ENCODE measurements at regions not wholly inside any gene's neighbourhood (a gene's known extent, or its start where the extent isn't known, plus 50 kb on each side); places are given as distances from the start of the nearest gene placed in this dataset.

DNA sequence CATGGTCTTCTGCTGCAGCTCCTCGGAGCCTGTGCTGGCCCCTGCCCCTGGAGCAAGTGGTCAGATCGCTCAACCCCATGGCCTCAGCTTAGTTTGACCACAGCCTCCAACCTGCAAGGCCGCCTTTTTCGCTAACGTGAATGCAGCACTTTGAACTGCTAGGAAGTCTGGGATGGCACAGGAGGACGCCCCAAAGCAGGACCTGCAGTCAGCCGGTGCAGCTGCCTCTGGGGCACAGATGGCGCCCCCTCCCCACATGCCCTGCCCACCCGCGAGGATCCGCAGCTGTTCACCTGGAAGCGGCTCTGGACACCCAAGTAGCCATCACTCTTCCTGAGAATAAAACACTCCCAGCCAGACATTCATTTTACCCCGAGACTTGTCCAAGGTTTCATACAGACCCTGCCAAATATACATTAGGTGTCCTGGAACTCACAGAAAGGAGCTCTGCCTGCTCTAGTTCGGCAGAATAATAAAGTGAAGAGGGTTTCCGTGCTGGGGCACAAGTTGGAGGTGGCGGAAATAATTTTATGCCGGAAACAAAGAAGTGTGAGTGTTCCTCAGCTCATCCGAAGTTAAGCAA lies 510.1 kb downstream of the EIPR1 start:
- no peak for DNase-seq (ENCODE audit: low spot score)
- intact Hi-C loops (cut with DNase I), result no loop called here

DNA sequence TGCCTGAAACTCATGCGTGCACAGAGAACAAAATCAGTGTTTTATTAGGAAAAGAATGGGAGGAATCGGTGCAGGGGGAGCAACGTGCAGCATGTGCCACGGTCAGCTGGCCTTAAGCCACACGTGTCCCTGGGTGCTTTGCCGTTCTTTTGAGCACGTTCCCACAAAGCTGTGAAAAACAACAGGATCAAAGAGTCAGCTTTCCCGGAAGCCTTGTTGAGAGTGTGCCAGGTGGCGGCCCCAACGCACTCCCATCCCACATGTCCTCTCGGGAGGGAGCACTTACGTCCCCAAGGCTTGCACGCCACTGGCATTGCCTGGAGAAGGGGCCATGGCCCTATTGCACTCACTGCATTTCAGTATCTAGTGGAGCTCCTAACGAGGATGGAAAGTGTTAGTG lies 511.2 kb downstream of the EIPR1 start:
- intact Hi-C loops (cut with DNase I), result no loop called here

DNA sequence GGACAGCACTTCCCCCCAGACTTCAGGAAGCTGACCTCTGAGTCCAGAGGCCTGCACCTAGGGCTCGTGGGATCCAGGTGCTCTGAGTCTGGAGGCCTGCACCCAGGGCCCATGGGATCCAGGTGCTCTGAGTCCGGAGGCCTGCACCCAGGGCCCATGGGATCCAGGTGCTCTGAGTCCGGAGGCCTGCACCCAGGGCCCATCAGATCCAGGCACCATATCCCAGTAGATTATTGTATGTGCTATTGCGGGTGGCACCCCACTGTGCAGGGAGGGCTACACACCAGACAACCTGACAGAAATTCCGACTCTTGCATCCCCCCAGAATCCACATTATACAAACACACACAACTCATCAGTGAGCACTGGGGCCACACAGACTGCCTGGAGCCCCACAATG lies 515.2 kb downstream of the EIPR1 start:
- DNase-seq (ENCODE audit: low spot score), result no peak
- intact Hi-C loops (cut with DNase I), result no loop called here

More for the DNA sequence above, 511.2 kb downstream of the EIPR1 start:
- DNase-seq (ENCODE audit: low spot score), result peak; percentile 63

DNA sequence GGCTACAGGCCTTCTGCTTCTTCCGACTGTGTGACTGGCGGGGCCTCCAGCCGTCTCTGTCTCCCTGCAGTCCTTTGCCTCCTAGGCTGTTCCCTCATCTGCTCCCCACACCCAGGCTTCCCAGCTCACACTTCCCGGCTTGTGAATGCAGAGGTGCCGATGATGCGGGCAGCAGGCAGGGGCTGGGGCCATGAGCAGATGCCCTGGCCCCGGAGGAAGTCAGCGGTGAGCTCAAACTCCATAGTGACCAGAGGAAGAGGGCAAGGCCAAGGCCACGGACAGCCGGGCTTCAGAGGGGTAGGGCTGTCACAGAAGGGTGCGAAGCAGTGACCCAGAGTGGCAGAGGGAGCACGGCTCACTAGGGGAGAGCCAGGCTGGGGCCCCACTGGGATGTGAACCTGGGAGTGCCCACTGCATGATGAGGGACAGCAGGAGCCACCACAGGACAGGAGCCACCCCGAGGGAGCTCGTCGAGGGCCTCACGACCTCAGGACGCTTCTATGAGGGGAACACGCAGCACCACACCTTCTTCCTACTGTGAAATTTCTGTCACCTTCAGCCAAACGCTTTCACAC lies 515.9 kb downstream of the EIPR1 start:
- intact Hi-C loops (cut with DNase I), result no loop called here
- no peak for DNase-seq (ENCODE audit: low spot score)

DNA sequence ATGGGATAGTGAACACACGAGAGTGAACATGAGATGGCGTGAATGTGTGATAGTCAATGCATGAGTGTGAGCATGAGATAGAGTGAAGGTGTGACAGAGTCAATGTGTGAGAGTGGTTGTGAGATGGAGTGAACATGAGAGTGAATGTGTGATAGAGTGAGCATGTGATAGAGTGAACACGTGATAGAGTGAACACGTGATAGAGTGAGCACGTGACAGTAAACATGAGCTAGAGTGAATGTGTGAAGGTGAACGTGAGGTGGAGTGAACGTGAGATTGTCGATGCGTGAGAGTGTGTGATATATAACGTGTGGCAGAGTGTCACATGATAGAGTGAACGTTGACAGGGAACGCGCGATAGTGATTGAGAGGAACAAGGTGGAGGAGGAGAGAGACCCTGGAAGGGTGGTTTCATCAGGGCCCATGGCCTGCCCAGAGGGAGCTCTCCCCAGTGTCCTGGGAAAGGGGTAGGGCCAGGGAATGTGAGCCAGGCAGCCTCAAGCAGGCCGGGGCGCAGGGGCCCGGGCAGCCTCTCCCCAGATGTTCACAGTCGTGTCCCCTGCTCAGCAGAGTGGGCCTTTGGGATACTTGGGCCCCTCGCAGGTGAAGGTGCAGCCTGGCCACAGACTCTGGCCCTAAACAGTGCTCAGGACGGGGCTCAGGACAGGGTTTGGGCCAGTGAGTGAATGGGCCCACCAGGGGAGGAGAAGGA lies 516.9 kb downstream of the EIPR1 start:
- no peak for DNase-seq (ENCODE audit: low spot score)
- intact Hi-C loops (cut with DNase I), result no loop called here

DNA sequence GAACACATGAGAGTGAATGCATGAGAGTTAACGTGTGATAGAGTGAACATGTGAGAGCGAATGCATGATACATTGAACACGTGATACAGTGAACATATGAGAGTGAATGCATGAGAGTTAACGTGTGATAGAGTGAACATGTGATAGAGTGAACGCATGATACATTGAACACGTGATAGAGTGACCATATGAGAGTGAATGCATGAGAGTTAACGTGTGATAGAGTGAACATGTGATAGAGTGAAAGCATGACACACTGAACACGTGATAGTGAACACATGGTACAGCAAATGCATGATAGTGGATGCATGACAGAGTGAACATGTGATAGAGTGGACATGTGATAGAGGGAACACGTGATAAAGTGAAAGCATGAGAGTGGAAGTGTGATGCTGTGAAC lies 517.9 kb downstream of the EIPR1 start:
- intact Hi-C loops (cut with DNase I), result loop anchor here (10.0 kb wide), 1 partner anchor 215 kb away; no protein-coding TSS in a partner anchor

DNA sequence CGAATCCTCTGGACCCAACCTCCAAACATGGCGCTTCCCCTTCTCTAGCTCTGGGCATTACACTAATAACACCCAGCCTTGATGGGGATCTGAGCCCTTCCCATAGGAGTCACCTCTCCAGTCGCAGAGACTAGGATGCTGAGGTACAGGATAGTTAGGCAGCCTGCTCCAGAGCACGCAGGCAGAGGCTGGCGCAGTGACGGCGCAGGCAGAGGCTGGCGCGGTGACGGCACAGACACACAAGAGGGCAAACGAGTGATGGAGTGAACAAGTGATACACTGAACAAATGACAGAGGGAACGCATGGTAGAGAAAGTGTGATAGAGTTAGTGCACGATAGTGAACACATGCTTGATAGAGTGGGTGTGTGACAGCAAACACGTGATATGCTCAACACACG lies 518.5 kb downstream of the EIPR1 start:
- DNase-seq (ENCODE audit: low spot score), result no peak
- intact Hi-C loops (cut with DNase I), result loop anchor here (10.0 kb wide), 1 partner anchor 214 kb away; no protein-coding TSS in a partner anchor

More for the DNA sequence above, 517.9 kb downstream of the EIPR1 start:
- no peak for DNase-seq (ENCODE audit: low spot score)

DNA sequence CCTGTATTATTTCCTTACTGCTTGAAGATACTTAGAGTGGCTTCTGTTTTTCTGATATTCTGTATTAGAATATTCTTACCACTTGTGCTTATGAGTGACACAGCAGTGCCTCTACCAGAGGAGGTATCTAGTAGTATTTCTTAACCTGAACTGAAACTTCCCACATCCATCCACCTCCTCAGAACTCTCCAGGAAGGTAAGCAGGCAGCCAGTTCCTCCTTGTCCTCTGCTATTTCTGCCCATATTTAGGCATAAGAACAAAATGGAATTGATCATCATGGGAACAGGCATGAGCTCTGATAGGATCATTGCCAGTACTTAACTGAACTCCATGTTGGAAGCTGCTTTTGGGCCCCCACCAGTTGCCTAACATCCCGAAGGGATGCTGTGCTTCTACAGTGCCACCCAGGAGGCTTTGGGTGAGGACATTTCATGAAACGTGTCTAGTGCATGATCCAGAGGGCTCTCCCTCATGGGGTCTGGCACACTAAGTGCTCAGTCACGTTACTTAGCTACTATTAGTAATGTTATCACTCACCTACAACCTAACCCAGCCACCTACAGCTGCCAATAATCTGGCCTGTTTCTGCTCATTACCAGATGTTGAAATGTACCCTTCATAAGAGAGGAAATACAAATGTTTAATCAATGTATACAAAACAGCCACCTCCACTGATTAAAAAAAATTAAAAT lies 520.7 kb downstream of the EIPR1 start:
- intact Hi-C loops (cut with DNase I), result loop anchor here (10.0 kb wide), 1 partner anchor 212 kb away; no protein-coding TSS in a partner anchor
- no peak for DNase-seq (ENCODE audit: low spot score)

DNA sequence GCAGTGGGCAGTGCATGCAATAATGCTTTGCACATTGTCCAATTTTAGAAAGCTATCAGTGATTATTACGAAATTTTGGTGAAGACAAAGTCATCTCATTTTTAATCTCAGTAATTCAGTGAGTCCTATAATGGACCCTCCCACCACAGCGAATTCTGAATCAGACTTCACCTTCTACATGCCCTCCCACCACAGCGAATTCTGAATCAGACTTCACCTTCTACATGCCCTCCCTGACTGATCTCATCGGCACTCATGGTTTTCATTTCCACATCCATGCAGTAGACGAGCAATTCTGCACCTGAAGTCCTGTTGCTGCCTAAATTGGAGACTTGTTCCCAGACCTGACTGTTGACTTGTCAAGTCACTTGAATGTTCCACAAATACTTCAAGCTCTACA lies 522.3 kb downstream of the EIPR1 start:
- DNase-seq (ENCODE audit: low spot score), result no peak
- intact Hi-C loops (cut with DNase I), result loop anchor here (10.0 kb wide), 1 partner anchor 210 kb away; no protein-coding TSS in a partner anchor

DNA sequence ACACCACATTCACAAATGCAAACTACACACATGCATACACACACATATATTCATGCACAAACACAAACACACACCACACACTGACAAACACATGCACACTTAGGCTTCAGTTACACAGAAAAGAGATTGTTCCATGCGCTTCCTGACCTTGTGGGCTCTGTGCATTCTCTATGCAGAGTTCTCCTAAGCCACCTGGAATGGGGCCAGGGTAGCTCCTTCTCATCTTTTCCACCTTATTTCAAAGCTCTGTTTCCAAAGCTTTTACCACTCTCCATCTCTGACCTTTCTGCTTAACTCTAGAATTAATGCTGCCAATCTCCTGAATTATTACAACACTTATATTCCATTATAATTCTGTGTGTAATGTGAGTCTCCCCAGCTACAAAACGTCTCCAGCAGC lies 522.3 kb upstream of the MYT1L start:
- no peak for DNase-seq (ENCODE audit: low spot score)
- intact Hi-C loops (cut with DNase I), result loop anchor here (10.0 kb wide), 1 partner anchor 209 kb away; no protein-coding TSS in a partner anchor

DNA sequence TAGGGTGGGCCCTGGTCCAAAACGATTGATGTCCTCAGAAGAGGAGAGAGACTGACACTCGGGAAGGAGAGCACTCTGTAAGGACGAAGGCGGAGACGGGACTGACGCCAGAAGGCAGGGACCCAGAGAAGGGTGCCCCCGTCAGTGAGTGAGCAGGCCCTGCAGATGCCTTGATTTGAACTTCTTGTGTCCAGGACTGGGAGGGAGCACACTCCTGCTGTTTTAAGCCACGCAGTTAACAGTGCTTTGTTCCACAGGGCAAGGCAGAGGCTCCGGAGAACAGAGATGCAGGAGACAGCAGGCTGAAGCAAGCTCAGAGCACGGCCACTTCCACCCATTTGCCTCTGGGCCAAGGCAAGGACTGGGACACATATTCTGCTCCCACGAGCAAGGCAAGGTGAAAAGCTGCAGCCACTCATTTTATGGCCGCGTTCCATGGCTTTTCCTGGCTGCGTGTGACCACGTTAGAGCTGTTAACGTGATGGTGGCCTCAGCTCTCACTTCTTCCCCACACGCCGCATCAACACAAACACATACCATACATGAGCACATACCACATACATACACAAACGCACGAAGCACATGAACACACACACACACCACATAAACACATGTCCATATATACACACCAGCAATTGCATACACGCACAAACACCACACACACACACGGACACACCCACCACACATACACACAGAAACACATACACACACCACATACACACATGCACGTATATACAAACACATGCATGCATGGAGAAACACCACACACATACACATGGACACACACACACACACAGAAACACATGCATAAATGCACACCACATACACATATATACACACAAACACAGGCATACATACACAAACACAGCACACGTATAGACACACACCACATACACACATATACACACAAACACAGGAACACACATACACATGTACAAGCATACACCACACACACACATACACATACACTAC lies 521.0 kb upstream of the MYT1L start:
- no peak for DNase-seq (ENCODE audit: low spot score)

DNA sequence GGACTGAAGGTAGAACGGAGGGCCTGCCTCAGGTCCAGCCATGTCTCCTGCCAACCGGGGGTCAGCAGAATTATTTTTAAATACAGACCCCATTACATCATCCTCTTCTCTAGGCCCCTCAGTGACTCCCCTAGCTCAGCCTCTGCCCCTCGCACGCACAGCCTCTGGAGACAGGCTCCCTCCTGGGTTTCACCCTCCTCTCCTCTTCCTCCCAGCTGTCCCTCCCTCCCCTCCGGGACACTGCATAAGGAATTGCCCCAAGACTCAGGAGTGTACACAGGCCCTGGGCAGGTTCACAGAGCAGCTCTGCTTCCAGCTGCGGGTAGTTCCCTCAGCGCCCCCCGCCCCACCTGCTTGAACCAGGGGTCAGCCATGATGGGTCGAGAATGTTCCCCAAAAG lies 520.2 kb upstream of the MYT1L start:
- intact Hi-C loops (cut with DNase I), result loop anchor here (10.0 kb wide), 1 partner anchor 207 kb away; no protein-coding TSS in a partner anchor
- no peak for DNase-seq (ENCODE audit: low spot score)

More for the DNA sequence above, 521.0 kb upstream of the MYT1L start:
- intact Hi-C loops (cut with DNase I), result loop anchor here (10.0 kb wide), 1 partner anchor 207 kb away; no protein-coding TSS in a partner anchor

DNA sequence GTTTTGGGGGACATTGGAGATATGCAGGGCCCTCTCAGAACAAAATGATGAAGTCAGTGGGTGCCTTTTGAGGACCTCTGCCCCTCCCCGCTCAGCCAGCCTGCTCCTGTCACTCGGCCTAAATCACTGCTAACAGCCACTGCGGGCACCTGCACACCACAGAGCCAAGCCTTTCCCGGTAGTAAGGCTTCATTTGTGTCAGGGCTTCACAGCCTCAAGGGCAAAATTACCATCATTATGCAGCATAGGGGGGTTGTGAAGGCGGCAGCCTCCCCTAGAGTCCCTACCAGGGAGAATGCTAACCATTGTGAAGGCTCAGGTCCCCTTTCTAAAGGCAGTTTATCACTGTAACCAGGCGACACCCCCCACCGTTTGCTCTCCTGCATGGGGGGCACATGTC lies 519.8 kb upstream of the MYT1L start:
- intact Hi-C loops (cut with DNase I), result loop anchor here (10.0 kb wide), 1 partner anchor 206 kb away; no protein-coding TSS in a partner anchor
- DNase-seq (ENCODE audit: low spot score), result no peak

DNA sequence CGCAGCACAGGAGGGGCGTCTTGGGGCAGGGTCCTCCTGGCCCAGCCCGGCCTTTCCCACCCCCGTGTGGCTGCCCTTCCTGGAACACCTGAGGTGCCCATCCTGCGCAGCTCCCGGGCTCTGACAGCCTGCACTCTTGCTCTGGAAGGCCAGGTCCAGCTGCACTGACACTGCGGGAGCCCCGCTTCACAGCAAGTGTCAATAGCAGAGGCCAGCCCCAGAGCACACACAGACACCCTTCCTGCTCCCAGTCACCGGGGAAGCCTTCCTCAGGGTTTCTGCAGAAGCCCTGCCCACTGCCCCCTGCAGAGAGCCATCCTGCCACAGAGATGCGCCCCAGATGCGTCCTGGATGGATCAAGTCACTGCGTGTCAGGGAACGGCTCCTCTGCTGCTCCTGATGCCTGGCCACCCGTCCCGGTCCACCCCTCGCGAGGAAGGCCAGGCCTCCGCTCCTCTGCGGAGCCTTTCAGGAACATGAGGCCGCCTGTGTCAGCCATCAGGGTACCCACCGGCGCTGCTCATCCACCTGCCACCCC lies 519.2 kb upstream of the MYT1L start:
- DNase-seq (ENCODE audit: low spot score), result no peak
- intact Hi-C loops (cut with DNase I), result loop anchor here (10.0 kb wide), 1 partner anchor 205 kb away; no protein-coding TSS in a partner anchor

DNA sequence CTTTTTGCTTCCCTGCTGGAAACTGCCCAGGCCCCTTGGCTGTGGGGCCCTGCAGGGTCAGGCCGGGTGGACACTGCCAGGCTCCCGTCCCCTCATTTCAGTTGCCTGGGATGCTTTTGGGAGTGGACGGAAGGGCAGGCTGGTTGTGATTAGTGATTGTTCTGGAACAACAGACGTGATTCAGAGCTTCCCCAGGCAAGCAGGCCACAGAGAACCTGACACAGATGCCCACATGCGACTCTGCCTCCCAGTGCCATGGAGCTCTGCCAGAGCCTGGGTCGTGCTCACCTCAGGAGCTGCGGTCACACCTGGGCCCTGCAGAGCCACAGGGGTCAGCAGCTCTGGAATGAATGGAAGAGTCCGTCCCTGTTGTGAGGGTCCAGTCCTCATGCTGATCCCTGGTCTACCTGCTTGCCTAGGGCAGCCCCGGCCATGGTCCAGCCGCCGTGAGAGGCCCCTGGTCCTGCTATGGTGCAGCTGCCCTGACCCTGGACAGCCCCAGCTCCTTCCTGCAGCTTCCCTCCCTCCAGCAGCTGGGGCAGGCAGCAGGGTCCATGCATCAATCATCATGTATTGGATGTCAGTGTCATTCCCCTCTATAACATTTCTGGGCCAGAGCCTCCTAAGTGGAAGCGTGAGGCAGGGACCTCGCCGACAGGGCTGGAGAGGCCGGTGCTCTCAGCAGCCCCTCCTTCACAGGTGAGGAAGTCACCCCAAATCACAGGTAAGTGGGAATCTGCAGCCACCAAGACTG lies 518.6 kb upstream of the MYT1L start:
- intact Hi-C loops (cut with DNase I), result loop anchor here (10.0 kb wide), 2 partner anchors 205 to 455 kb away; no protein-coding TSS in a partner anchor
- DNase-seq (ENCODE audit: low spot score), result no peak

DNA sequence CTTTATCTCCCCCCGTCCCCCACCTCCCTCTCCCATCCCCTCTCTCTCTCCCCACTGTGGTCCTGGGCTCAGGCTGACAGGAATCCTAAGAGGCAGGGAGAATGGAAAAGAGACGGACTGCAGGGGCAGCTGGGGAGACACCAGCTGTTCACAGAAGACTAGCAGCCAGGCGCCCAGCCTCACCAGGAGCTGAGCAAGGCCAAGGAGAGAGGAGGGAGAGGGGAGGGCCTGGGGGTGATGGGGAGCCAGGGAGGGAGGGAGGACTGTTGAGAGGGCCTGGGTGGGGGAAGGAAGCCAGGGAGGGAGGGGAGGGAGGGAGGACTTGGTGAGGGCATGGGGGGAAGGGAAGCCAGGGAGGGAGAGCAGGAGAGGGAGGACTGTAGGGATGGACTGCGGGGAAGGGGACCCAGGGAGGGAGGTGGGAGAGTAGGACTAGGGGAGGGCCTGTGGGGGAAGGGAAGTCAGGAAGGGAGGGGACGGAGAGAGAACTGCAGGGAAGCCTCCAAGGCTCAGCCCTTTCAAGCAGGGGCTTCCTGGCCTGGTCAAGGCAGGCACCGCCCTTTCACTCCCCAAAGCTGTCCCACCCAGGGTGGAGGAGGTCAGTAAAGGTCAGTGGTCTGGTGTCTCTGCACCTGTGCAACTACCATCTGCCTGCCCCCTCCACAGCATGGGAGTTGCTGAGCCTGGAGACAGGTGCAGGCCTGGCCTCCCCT lies 517.7 kb upstream of the MYT1L start:
- intact Hi-C loops (cut with DNase I), result loop anchor here (10.0 kb wide), 1 partner anchor 456 kb away; no protein-coding TSS in a partner anchor
- no peak for DNase-seq (ENCODE audit: low spot score)

DNA sequence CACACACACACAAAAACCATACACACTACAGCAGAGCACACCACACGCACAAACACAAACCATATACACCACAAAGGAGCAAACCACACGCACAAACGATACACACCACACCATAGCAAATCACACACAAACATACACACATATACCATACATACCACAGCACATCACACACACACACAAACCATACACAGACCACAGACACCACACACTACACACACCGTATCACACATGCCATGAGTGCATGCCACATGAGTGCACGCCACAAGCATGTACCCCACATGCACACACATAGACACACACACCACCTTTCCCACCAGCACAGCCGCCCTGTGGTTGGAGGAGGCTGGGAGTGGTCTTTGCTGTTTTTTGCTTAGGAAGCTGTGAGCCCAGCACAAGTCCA lies 517.1 kb upstream of the MYT1L start:
- intact Hi-C loops (cut with DNase I), result loop anchor here (10.0 kb wide), 1 partner anchor 457 kb away; no protein-coding TSS in a partner anchor
- DNase-seq (ENCODE audit: low spot score), result no peak

Data from cardiac septum (tissue), 1 donor.